ENCODE measurements at regions not wholly inside any gene's neighbourhood (a gene's known extent, or its start where the extent isn't known, plus 50 kb on each side); places are given as distances from the start of the nearest gene placed in this dataset.

DNA sequence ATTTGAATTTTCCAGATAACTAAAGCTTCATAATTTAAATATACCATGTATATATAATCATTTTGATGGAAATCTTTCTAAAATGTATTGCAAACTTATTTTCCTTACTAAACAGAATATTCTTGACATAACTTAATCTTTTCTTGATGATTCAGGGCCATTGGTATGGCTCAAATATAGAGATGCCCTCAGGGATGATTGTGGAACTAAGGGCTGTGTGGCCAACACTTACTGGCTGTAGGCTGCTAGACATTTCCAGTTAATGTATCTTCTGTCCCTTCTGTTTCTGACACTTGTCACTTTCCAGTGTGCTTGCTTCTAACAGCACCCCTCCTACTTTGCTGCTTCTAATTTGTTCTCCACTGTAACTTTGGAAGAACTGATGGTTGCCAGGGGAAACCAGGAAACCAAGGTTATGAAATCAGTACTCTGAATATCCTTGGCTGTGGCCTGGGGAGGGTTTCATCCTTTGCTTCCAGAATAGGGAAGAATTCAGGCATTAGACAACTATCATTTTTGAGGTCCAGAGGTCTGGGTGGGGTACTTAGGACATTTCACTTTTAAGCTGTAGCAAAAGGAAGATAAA lies 697.2 kb downstream of the ETS1 start:
- TF ChIP-seq CTCF (IDR thresholded peaks at IDR 0.05; ENCODE audit: low read depth, low read length, poor library complexity, severe bottlenecking), result no peak
- no peak for TF ChIP-seq EZH2phosphoT487 (IDR thresholded peaks at IDR 0.05; ENCODE audit: borderline replicate concordance, low read length)

All from DOHH2 (cell line).